C4-2B (cell line): ENCODE measurements at regions not wholly inside any gene's neighbourhood (a gene's known extent, or its start where the extent isn't known, plus 50 kb on each side); places are given as distances from the start of the nearest gene placed in this dataset.

Experiments
- H3K27ac ChIP-seq: fragments of 450-650 bp; 2 replicates; pipeline ENCODE4 v1.5.1; 2017
- CTCF ChIP-seq: fragments of 450-650 bp; conservative IDR thresholded peaks from 2 replicates; pipeline ENCODE4 v1.5.1; 2017; ENCODE audit warnings: mild to moderate bottlenecking
- ZFX ChIP-seq: fragments of 450-650 bp; IDR thresholded peaks from 2 replicates; pipeline ENCODE4 v1.6.1; 2017

DNA sequence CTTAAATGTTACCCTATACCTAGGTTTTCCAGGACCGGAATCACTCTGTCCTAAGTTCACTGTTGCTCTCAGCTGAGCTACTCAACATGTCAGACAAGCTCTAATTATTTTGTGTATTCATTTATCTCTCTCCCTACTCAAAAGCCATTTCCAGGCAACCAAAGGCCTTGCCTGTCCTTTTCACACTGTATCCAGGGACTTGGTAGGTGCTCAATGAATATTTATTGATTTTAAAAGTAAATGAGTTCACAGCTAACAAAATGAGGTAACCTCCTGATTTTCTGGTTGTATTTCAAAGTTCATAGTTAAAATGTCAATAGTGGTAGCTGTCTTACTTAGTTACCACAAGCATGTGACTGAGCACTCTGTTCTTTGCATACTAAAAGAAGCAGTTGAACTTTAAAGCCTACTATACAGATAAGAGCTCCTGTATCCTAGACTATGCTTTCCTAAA, 522.2 kb downstream of the ACTL7B start:
- no peak overlapping the region for H3K27ac ChIP-seq
- TF ChIP-seq CTCF = no peak
- TF ChIP-seq ZFX = no peak

DNA sequence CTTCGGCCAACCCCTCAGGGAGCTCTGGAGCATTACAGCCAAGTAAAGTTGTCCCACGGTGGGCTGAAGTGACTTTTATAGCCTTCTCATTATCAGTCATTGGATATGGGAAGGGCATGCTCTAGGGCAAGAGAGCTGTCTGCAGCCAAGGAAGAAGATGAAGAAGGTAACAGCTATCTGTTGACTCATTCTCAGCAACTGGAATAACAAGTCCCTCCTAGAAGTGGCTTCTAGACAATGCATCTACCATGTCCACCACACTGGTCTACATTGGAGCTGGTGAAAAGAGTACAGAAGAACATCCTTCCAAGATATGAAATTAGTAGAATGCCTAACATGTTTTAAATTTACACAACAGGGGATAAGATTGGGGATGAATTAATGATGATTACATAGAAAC, 524.2 kb downstream of the ACTL7B start:
- no peak overlapping the region for H3K27ac ChIP-seq
- TF ChIP-seq CTCF (no peak), ZFX (no peak)

DNA sequence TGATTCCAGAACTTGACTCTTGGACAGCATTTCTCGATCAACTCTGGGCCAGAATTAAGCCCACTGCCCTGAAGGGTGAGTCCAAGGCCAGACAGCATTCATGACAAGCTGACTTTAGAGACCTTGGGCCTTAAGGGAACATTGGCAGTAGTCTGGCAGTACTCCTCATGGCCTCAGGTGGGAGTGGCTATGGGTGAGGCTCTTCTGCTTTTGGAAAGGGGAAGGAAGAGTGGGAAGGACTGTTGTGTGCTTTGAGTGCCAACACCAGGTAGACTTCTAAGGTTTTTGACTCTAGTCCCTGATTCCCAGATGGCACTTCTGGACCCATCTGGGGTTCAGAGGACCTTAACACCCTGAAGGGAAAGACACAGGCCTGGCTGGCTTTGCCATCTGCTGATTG, 530.4 kb downstream of the ACTL7B start:
- TF ChIP-seq ZFX (no peak), CTCF (no peak)
- no peak overlapping the region for H3K27ac ChIP-seq

DNA sequence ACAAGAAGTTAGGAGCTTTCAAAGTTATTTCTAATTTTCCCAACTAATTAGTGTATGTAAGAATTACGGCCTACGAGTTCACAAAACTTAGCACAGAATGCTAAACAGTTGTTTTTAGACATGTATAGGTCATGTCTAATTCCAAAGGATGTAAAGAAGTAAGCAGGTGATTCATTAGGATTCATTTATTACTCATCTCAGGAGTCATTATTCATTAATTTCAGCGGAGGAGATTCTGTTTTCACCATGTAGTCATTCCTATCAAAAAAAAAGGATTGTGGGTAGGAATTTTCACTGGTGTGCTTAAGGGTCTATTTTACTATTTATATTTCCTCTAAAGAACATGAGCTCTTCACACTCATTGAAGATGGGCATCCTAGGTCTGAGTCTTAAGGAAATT, 532.2 kb downstream of the ACTL7B start:
- TF ChIP-seq ZFX (no peak), CTCF (no peak)
- H3K27ac ChIP-seq = no peak overlapping the region

DNA sequence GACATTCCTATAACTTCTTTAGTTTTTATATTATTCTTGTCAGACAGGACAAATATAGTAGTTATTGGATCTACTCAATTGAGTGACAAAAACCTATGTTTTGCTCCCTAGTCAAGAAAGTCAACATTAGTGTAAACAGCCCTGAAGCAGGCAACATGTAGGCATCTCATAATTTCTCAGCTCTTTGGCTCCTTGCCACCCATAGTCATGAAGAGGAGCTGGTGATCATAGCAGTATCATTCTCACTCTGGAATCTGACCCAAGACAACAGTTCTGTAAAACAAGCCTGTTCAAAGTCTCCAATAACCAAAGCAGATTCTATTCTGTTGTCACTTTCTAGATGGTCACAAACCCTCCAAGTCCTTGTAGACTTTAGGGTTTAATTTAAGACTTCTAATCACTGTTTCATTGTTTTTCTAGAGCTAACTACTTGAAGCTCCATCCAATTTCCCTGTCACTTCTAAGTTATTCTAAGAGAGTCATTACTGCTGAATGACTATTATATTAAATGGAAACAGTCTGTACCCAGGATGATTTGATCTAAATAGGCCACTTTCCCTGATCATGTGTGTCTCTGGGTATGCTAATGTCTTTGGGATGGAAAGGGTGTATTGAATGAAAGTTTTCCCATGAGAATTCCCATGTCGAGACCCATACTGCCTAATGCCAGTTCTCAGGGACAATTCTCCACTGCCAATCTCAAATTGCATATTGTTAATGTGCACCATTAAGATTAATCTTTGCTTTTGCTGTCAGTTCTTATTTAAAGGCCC, 533.3 kb downstream of the ACTL7B start:
- no peak for TF ChIP-seq ZFX
- no peak for TF ChIP-seq CTCF
- no peak overlapping the region for H3K27ac ChIP-seq

DNA sequence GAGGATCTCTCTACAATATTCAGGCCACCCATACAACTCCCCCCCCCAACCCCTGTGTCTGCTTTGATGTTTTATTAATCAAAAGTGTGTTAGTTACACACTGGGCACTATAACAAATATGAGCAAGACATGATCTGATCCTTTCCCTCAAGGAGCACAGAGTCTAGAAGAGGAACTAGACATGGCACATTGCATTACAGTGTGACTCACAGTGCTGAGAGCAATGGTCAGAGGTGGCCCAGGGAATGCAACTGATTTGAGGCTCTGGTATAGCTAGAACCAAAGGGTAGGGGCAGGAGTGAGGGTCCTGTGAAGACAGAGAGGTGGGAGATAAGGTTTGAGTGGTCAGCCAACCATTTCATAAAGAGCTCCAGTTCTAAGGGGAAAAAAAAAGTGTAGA, 539.2 kb downstream of the ACTL7B start:
- no peak for TF ChIP-seq CTCF
- no peak for TF ChIP-seq ZFX

DNA sequence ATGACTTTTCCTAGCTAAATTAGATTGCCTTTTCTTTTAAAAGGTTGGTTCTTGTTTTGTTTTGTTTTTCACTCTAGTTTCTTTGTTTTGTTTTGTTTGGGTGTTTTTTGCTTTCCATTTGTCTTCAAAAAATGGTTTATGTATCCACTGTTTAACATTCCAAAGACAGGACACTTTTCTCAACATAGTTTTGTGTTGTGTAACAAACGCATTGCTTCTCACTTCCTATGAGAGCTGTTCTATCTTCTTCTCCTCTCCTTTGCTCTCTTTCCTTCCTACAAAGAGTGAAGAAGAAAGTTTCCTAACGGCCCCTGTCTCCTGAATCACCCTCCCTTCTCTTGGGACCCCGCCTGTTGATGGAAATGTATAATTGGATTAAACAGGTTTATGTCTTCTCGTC, 539.7 kb downstream of the ACTL7B start:
- TF ChIP-seq CTCF (no peak), ZFX (no peak)
- no peak overlapping the region for H3K27ac ChIP-seq

More for the DNA sequence above, 539.2 kb downstream of the ACTL7B start:
- H3K27ac ChIP-seq = no peak overlapping the region
